Endothelial cell of umbilical vein (primary cell): ENCODE measurements at regions not wholly inside any gene's neighbourhood (a gene's known extent, or its start where the extent isn't known, plus 50 kb on each side); places are given as distances from the start of the nearest gene placed in this dataset.

Experiments
- BruUV-seq: library from RNA; stranded (reverse); fragments of 400-500 nt; replicated peaks from 2 replicates; lab custom pipeline; 2021; lab: Mats Ljungman, UMichigan
- CTCF ChIA-PET: fragments of 300-600, 350-600 bp; sonication (Branson Sonifier 250); formaldehyde crosslinking; loops from one replicate; lab custom pipeline; 2021; ENCODE audit warnings: antibody characterized with exemption, inconsistent platforms; lab: Charles Lee
- POLR2A ChIA-PET: fragments of 300-600, 350-600 bp; sonication (Branson Sonifier 250); formaldehyde crosslinking; loops from one replicate; lab custom pipeline; 2021; ENCODE audit warnings: antibody characterized with exemption, inconsistent platforms; lab: Charles Lee
- DNase-seq: peaks from one replicate; pipeline ENCODE4 v3.0.0-alpha.2; 2011; ENCODE audit warnings: low read depth, low spot score
- FAIRE-seq: peaks from 2 replicates; lab custom pipeline; 2011; peaks lifted over from hg19 to GRCh38; lab: Jason Lieb, UNC
- H2AFZ ChIP-seq: 2 replicates; pipeline ENCODE4 v1.6.0; 2012; ENCODE audit warnings: low read depth, low read length, control low read depth, inconsistent platforms
- H3K27ac ChIP-seq: 2 replicates; pipeline ENCODE4 v1.5.1; 2011; ENCODE audit warnings: low read depth, mild to moderate bottlenecking, control low read depth, low read length, moderate library complexity; ENCODE audit not compliant: insufficient read depth
- H3K27me3 ChIP-seq, 2 experiments: 2 replicates each; pipeline versions ENCODE4 v1.6.0 to v1.6.1; 2011; ENCODE audit warnings: low read length in 2 of 2, mixed read lengths in 1 of 2; ENCODE audit not compliant: control insufficient read depth in 2 of 2, insufficient read depth in 2 of 2
- H3K36me3 ChIP-seq, 2 experiments: 2 replicates in 1 of 2; 3 replicates in 1 of 2; pipeline ENCODE4 v1.5.1; 2011; ENCODE audit warnings: low read length in 2 of 2, mild to moderate bottlenecking in 1 of 2, moderate library complexity in 1 of 2; ENCODE audit not compliant: control insufficient read depth in 2 of 2, insufficient read depth in 2 of 2; ENCODE audit errors: extremely low read depth in 1 of 2
- H3K4me1 ChIP-seq: 3 replicates; pipeline ENCODE4 v1.5.1; 2011; ENCODE audit warnings: mild to moderate bottlenecking, low read length; ENCODE audit not compliant: control insufficient read depth, insufficient read depth; ENCODE audit errors: extremely low read depth
- H3K4me2 ChIP-seq: 2 replicates; pipeline ENCODE4 v1.6.1; 2011; ENCODE audit warnings: low read length, control low read depth, mixed read lengths; ENCODE audit not compliant: insufficient read depth
- H3K4me3 ChIP-seq, 3 experiments: fragments of 200-600 bp in 1 of 3; sonication (generic), shearing (Covaris generic) in 1 of 3; replicated peaks in 1 of 3; 2 replicates each; pipeline ENCODE4 v1.5.1; 2011 to 2016; ENCODE audit warnings: control low read depth in 3 of 3, low read length in 3 of 3, mild to moderate bottlenecking in 2 of 3, inconsistent platforms in 1 of 3, low read depth in 1 of 3, moderate library complexity in 1 of 3; ENCODE audit not compliant: insufficient read depth in 1 of 3
- H3K79me2 ChIP-seq: 2 replicates; pipeline ENCODE4 v1.6.0; 2012; ENCODE audit warnings: low read length, inconsistent platforms; ENCODE audit not compliant: control insufficient read depth, insufficient read depth
- H3K9ac ChIP-seq: replicated peaks from 2 replicates; pipeline ENCODE3; 2011; ENCODE audit warnings: low read length, control low read depth; ENCODE audit not compliant: insufficient read depth; ENCODE audit errors: extremely low read depth
- H3K9me1 ChIP-seq: replicated peaks from 3 replicates; pipeline ENCODE4 v1.6.0; 2011; ENCODE audit warnings: mild to moderate bottlenecking, low read length; ENCODE audit not compliant: control insufficient read depth, insufficient read depth; ENCODE audit errors: extremely low read depth
- H3K9me3 ChIP-seq: replicated peaks from 2 replicates; pipeline ENCODE4 v1.5.1; 2012; ENCODE audit warnings: low read length, inconsistent platforms; ENCODE audit not compliant: control insufficient read depth, insufficient read depth
- H4K20me1 ChIP-seq: replicated peaks from 2 replicates; pipeline ENCODE3; 2011; ENCODE audit warnings: mild to moderate bottlenecking, low read length; ENCODE audit not compliant: control insufficient read depth, insufficient read depth; ENCODE audit errors: extremely low read depth
- CTCF ChIP-seq, 2 donors: IDR thresholded peaks; 1 replicate in 1 of 2; 2 replicates in 1 of 2; pipeline ENCODE4 v1.5.1; 2011; ENCODE audit warnings: low read length in 2 of 2, mild to moderate bottlenecking in 2 of 2, moderate library complexity in 2 of 2, control low read depth in 1 of 2, inconsistent platforms in 1 of 2, low read depth in 1 of 2; ENCODE audit not compliant: insufficient read depth in 1 of 2; ENCODE audit errors: extremely low read depth in 1 of 2
- EZH2 ChIP-seq: IDR thresholded peaks from 2 replicates; pipeline ENCODE4 v1.6.1; 2012; ENCODE audit warnings: borderline replicate concordance, low read depth, mild to moderate bottlenecking, moderate library complexity, low read length, inconsistent platforms; ENCODE audit not compliant: severe bottlenecking
- FOS ChIP-seq: IDR thresholded peaks from 2 replicates; pipeline ENCODE4 v1.6.1; 2011; ENCODE audit warnings: mild to moderate bottlenecking, low read length, moderate library complexity, borderline replicate concordance; ENCODE audit not compliant: insufficient read depth
- GATA2 ChIP-seq: IDR thresholded peaks from 2 replicates; pipeline ENCODE4 v1.7.0; 2011; ENCODE audit warnings: low read depth, mild to moderate bottlenecking, moderate library complexity, mixed read lengths, low read length; ENCODE audit not compliant: insufficient read length, insufficient read depth
- JUN ChIP-seq: IDR thresholded peaks from 2 replicates; pipeline ENCODE4 v1.6.1; 2011; ENCODE audit warnings: borderline replicate concordance, low read depth; ENCODE audit not compliant: insufficient read length, insufficient read depth
- MYC ChIP-seq: IDR thresholded peaks from one replicate; pipeline ENCODE4 v1.6.1; 2011; ENCODE audit warnings: mild to moderate bottlenecking, low read depth, low read length
- POLR2A ChIP-seq: IDR thresholded peaks from 2 replicates; pipeline ENCODE4 v1.6.1; 2012; ENCODE audit warnings: low read depth, mild to moderate bottlenecking, control low read depth, low read length
- POLR2AphosphoS5 ChIP-seq: IDR thresholded peaks from 2 replicates; pipeline ENCODE4 v1.6.1; 2012; ENCODE audit warnings: low read depth, mild to moderate bottlenecking, control low read depth, low read length, moderate library complexity; ENCODE audit not compliant: insufficient read depth
- dilution Hi-C: fragments of 300-500 bp; cut with MboI; formaldehyde crosslinking; loops from one replicate; pipeline ENCODE4 v1.15.0; 2019; ENCODE audit warnings: low sequenced_read_pairs; ENCODE audit not compliant: extremely low pct_ligation_motif_present
- intact Hi-C: fragments of 100-400 bp; cut with micrococcal nuclease; formaldehyde crosslinking; loops from one replicate; pipeline ENCODE4 v1.10.0; 2022
- TF ChIP-seq, protein P1 (sequence below): IDR thresholded peaks from 2 replicates; pipeline ENCODE4 v1.6.1; 2011; ENCODE audit not compliant: insufficient read depth, insufficient read length

- Histone ChIP-seq H3K27ac (no peak overlapping the region), H3K79me2 (no peaks in the 10 kb centered on the region), H3K9ac (no peak overlapping the region), H2AFZ (no peak overlapping the region), H3K9me3 (no peaks in the 10 kb centered on the region), H3K9me1 (peaks cover 2% of the 10 kb centered on the region), H3K4me1 (no peaks in the 10 kb centered on the region), H3K4me3 (no peak overlapping the region), H3K4me2 (no peak overlapping the region), H4K20me1 (no peaks in the 10 kb centered on the region), H3K27me3 (no peaks in the 10 kb centered on the region), H3K36me3 (no peaks in the 10 kb centered on the region)
- intact Hi-C loops, result no loop called here
- CTCF ChIA-PET, result interaction anchor here (0.9 kb wide), 1 partner anchor 30 kb away, joined by 3 read pairs; no protein-coding TSS in a partner anchor
- no peak for DNase-seq
- no peak for FAIRE-seq
- POLR2A ChIA-PET, result no interaction called here
- BruUV-seq, result no TSS peak
- TF ChIP-seq POLR2AphosphoS5, result no peak
- no peak for TF ChIP-seq EZH2
- no peak for TF ChIP-seq GATA2
- TF ChIP-seq FOS, result no peak
- TF ChIP-seq, protein P1, sequence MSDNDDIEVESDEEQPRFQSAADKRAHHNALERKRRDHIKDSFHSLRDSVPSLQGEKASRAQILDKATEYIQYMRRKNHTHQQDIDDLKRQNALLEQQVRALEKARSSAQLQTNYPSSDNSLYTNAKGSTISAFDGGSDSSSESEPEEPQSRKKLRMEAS, result no peak
- no peak for TF ChIP-seq JUN
- no peak for TF ChIP-seq MYC
- TF ChIP-seq CTCF (IDR thresholded peaks at IDR 0.05; ENCODE audit: extremely low read depth in 1 of 2, insufficient read depth in 1 of 2, low read depth in 1 of 2, low read length in 2 of 2), result no peak
- no peak for TF ChIP-seq POLR2A
- dilution Hi-C loops, result no loop called here
These were observed 591.4 kb upstream of the PCDH10 start for GRCh38 chr4:132557660-132558059.
